Sigmoid colon (tissue), 4 donors: ENCODE measurements at regions not wholly inside any gene's neighbourhood (a gene's known extent, or its start where the extent isn't known, plus 50 kb on each side); places are given as distances from the start of the nearest gene placed in this dataset.

ENCODE experiments used
- CTCF ChIP-seq, 4 experiments: fragments of 450-650 bp in 3 of 4; fragments of 200-600 bp in 1 of 4; IDR thresholded peaks; one replicate each; pipeline ENCODE4 v1.5.1; 2016 to 2019; ENCODE audit warnings: antibody characterized with exemption in 4 of 4, mild to moderate bottlenecking in 3 of 4, moderate library complexity in 2 of 4
- POLR2A ChIP-seq, 2 donors: fragments of 450-650 bp; IDR thresholded peaks; one replicate each; pipeline ENCODE4 v1.6.1; 2016; ENCODE audit warnings: antibody characterized with exemption in 2 of 2, mild to moderate bottlenecking in 2 of 2, moderate library complexity in 2 of 2
- POLR2AphosphoS5 ChIP-seq, 4 donors: sonication (generic); formaldehyde crosslinking; IDR thresholded peaks; one replicate each; pipeline ENCODE4 v1.6.1; 2017; ENCODE audit warnings: antibody characterized with exemption in 4 of 4

DNA sequence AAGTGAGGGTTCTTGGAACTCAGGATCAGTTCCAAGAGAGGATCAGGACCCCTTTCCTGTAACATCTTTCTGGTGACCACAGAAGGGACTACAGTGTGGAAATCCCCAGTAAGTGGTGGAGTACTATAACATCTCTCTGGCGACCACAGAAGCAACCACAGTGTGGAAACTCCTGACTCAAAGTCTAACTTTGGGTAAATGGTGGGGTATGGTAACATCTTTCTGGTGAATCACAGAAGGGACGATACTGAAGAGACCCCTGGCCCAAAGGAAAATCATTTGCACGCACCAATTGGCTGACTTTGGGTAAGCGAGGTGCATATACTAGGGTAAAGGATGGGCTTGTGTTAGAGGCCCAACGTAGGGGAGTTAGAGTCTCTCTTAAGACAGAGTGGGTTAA lies 56.3 kb upstream of the GULP1 start:
- TF ChIP-seq CTCF (IDR thresholded peaks at IDR 0.05) (no peak), POLR2A (IDR thresholded peaks at IDR 0.05) (no peak), POLR2AphosphoS5 (IDR thresholded peaks at IDR 0.05) (no peak)
